ENCODE measurements at regions not wholly inside any gene's neighbourhood (a gene's known extent, or its start where the extent isn't known, plus 50 kb on each side); places are given as distances from the start of the nearest gene placed in this dataset.

GRCh38 chr18:56121669-56122068, 516.7 kb downstream of the TXNL1 start:
- TF ChIP-seq, protein P1, sequence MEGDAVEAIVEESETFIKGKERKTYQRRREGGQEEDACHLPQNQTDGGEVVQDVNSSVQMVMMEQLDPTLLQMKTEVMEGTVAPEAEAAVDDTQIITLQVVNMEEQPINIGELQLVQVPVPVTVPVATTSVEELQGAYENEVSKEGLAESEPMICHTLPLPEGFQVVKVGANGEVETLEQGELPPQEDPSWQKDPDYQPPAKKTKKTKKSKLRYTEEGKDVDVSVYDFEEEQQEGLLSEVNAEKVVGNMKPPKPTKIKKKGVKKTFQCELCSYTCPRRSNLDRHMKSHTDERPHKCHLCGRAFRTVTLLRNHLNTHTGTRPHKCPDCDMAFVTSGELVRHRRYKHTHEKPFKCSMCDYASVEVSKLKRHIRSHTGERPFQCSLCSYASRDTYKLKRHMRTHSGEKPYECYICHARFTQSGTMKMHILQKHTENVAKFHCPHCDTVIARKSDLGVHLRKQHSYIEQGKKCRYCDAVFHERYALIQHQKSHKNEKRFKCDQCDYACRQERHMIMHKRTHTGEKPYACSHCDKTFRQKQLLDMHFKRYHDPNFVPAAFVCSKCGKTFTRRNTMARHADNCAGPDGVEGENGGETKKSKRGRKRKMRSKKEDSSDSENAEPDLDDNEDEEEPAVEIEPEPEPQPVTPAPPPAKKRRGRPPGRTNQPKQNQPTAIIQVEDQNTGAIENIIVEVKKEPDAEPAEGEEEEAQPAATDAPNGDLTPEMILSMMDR (IDR thresholded peaks at IDR 0.05; ENCODE audit: insufficient read depth, low read depth, low read length): no peak
- no peak for TF ChIP-seq EZH2 (IDR thresholded peaks at IDR 0.05; ENCODE audit: insufficient read depth, low read length)
